Bronchial epithelial cell (primary cell): ENCODE measurements at regions not wholly inside any gene's neighbourhood (a gene's known extent, or its start where the extent isn't known, plus 50 kb on each side); places are given as distances from the start of the nearest gene placed in this dataset.

ENCODE experiments used
- DNase-seq: peaks from one replicate; pipeline ENCODE4 v3.0.0-alpha.2; 2010; ENCODE audit warnings: low read depth
- FAIRE-seq: peaks from 2 replicates; lab custom pipeline; 2011; peaks lifted over from hg19 to GRCh38; lab: Jason Lieb, UNC
- H3K27me3 ChIP-seq: 2 replicates; pipeline ENCODE4 v1.5.1; 2011; ENCODE audit warnings: low read length; ENCODE audit not compliant: control insufficient read depth, insufficient read depth
- H3K36me3 ChIP-seq: 2 replicates; pipeline ENCODE4 v1.5.1; 2011; ENCODE audit warnings: low read length; ENCODE audit not compliant: control insufficient read depth, insufficient read depth
- H3K4me3 ChIP-seq: 2 replicates; pipeline ENCODE4 v1.5.1; 2011; ENCODE audit warnings: mild to moderate bottlenecking, low read depth, low read length, control low read depth
- CTCF ChIP-seq: IDR thresholded peaks from 2 replicates; pipeline ENCODE4 v1.5.1; 2011; ENCODE audit warnings: mild to moderate bottlenecking, moderate library complexity, low read length, control low read depth, inconsistent platforms; ENCODE audit not compliant: insufficient read depth, severe bottlenecking

GRCh38 chr7:93004906-93005305 lies 112.9 kb downstream of the SAMD9 start:
- Histone ChIP-seq H3K27me3 (no peaks in the 10 kb centered on the region), H3K36me3 (no peaks in the 10 kb centered on the region), H3K4me3 (no peak overlapping the region)
- DNase-seq (no peak), FAIRE-seq (no peak)
- no peak for TF ChIP-seq CTCF

GRCh38 chr7:92997719-92998118 lies 120.1 kb downstream of the SAMD9 start:
- H3K27me3 ChIP-seq: no peaks in the 10 kb centered on the region
- no peaks in the 10 kb centered on the region for H3K36me3 ChIP-seq
- DNase-seq: no peak
- no peak overlapping the region for H3K4me3 ChIP-seq
- TF ChIP-seq CTCF: no peak
- FAIRE-seq: no peak

- Histone ChIP-seq H3K4me3 (no peak overlapping the region), H3K36me3 (no peaks in the 10 kb centered on the region), H3K27me3 (no peaks in the 10 kb centered on the region)
- FAIRE-seq (no peak), DNase-seq (no peak)
- no peak for TF ChIP-seq CTCF
These were observed 120.6 kb downstream of the SAMD9 start for GRCh38 chr7:92997152-92997551.

GRCh38 chr7:92994901-92995300 lies 122.9 kb downstream of the SAMD9 start:
- H3K36me3 ChIP-seq: no peaks in the 10 kb centered on the region
- no peak for DNase-seq
- TF ChIP-seq CTCF: no peak
- FAIRE-seq: no peak
- H3K4me3 ChIP-seq: no peak overlapping the region
- H3K27me3 ChIP-seq: no peaks in the 10 kb centered on the region

GRCh38 chr7:92992932-92993331 lies 124.8 kb downstream of the SAMD9 start:
- H3K36me3 ChIP-seq: no peaks in the 10 kb centered on the region
- no peak for DNase-seq
- no peak for FAIRE-seq
- no peak for TF ChIP-seq CTCF
- no peaks in the 10 kb centered on the region for H3K27me3 ChIP-seq
- H3K4me3 ChIP-seq: no peak overlapping the region

- Histone ChIP-seq H3K27me3 (no peaks in the 10 kb centered on the region), H3K4me3 (no peak overlapping the region), H3K36me3 (no peaks in the 10 kb centered on the region)
- DNase-seq: no peak
- TF ChIP-seq CTCF: no peak
- FAIRE-seq: no peak
These were observed 125.3 kb downstream of the SAMD9 start for GRCh38 chr7:92992483-92992882.
